K562 (cell line): ENCODE measurements at regions not wholly inside any gene's neighbourhood (a gene's known extent, or its start where the extent isn't known, plus 50 kb on each side); places are given as distances from the start of the nearest gene placed in this dataset.

Experiments
- ATAC-seq: fragments of 200-7000 bp; cut with Tn5 transposase; 3 replicates; pipeline ENCODE4 v1.9.1; 2020; ENCODE audit warnings: moderate library complexity
- BruUV-seq: library from RNA; stranded (reverse); fragments of 400-500 nt; replicated peaks from 2 replicates; lab custom pipeline; 2021; lab: Mats Ljungman, UMichigan
- CTCF ChIA-PET: fragments of 300-600 bp; formaldehyde crosslinking; extraction: SDS; loops from one replicate; lab custom pipeline; 2021; ENCODE audit warnings: low intra/inter-chr PET ratio; lab: Yijun Ruan, JAX
- POLR2A ChIA-PET: fragments of 300-600, 350-650 bp; sonication (Branson Sonifier 250); formaldehyde crosslinking; extraction: SDS; loops from one replicate; lab custom pipeline; 2021; ENCODE audit warnings: antibody characterized with exemption, inconsistent platforms; lab: Yijun Ruan, JAX
- DNase-seq, 4 experiments: peaks; one replicate each; pipeline versions ENCODE4 v3.0.0 to v3.0.0-alpha.2; 2011 to 2018; ENCODE audit warnings: low spot score in 3 of 4, mixed read lengths in 3 of 4; ENCODE audit errors: extremely low read depth in 1 of 4
- FAIRE-seq: peaks from 2 replicates; lab custom pipeline; 2011; peaks lifted over from hg19 to GRCh38; lab: Jason Lieb, UNC
- H2AFZ ChIP-seq: 2 replicates; pipeline ENCODE4 v1.6.0; 2011; ENCODE audit warnings: low read depth, low read length, control low read depth, inconsistent platforms
- H3K27ac ChIP-seq: fragments of 200-600 bp; 3 replicates; pipeline ENCODE4 v1.8.0; 2011; ENCODE audit warnings: low read depth, mild to moderate bottlenecking, control low read depth, inconsistent platforms, low read length, moderate library complexity, mixed read lengths; ENCODE audit errors: extremely low read depth
- H3K27me3 ChIP-seq, 2 experiments: fragments of 300-600 bp in 1 of 2; 2 replicates in 1 of 2; 3 replicates in 1 of 2; pipeline versions ENCODE4 v1.6.0 to v1.8.0; 2011; ENCODE audit warnings: inconsistent platforms in 2 of 2, low read length in 2 of 2, mild to moderate bottlenecking in 1 of 2, mixed read lengths in 1 of 2, moderate library complexity in 1 of 2; ENCODE audit not compliant: control insufficient read depth in 2 of 2, insufficient read depth in 2 of 2
- H3K36me3 ChIP-seq: fragments of 300-600 bp; 3 replicates; pipeline ENCODE4 v1.8.0; 2011; ENCODE audit warnings: mild to moderate bottlenecking, low read length, inconsistent platforms; ENCODE audit not compliant: control insufficient read depth, insufficient read depth
- H3K4me1 ChIP-seq, 2 experiments: fragments of 200-600 bp in 1 of 2; replicated peaks in 1 of 2; 2 replicates in 1 of 2; 3 replicates in 1 of 2; pipeline versions ENCODE4 v1.5.1 to v1.8.0; 2011; ENCODE audit warnings: inconsistent platforms in 2 of 2, low read length in 2 of 2, mild to moderate bottlenecking in 1 of 2, mixed read lengths in 1 of 2, moderate library complexity in 1 of 2; ENCODE audit not compliant: control insufficient read depth in 2 of 2, insufficient read depth in 2 of 2
- H3K4me2 ChIP-seq: 2 replicates; pipeline ENCODE4 v1.6.1; 2011; ENCODE audit warnings: low read length, control low read depth, inconsistent platforms, mixed read lengths; ENCODE audit not compliant: insufficient read depth
- H3K4me3 ChIP-seq: fragments of 200-600 bp; sonication (generic), shearing (Covaris generic); 2 replicates; pipeline ENCODE4 v1.5.1; 2016; ENCODE audit warnings: control low read depth, inconsistent platforms
- H3K79me2 ChIP-seq: fragments of 200-600 bp; 3 replicates; pipeline ENCODE4 v1.8.0; 2011; ENCODE audit warnings: low read length, inconsistent platforms; ENCODE audit not compliant: control insufficient read depth, insufficient read depth
- H3K9ac ChIP-seq, 2 experiments: 2 replicates each; pipeline versions ENCODE4 v1.6.0 to v1.6.1; 2011; ENCODE audit warnings: low read depth in 2 of 2, low read length in 2 of 2, control low read depth in 1 of 2, inconsistent platforms in 1 of 2, mild to moderate bottlenecking in 1 of 2, mixed read lengths in 1 of 2; ENCODE audit not compliant: insufficient read depth in 1 of 2
- H3K9me1 ChIP-seq: one replicate; pipeline ENCODE4 v1.6.0; 2011; ENCODE audit warnings: inconsistent platforms, mild to moderate bottlenecking, low read length, moderate library complexity; ENCODE audit not compliant: control insufficient read depth, insufficient read depth
- H3K9me3 ChIP-seq: replicated peaks from 2 replicates; pipeline ENCODE4 v1.5.1; 2011; ENCODE audit warnings: low read depth, low read length, inconsistent platforms; ENCODE audit not compliant: control insufficient read depth, insufficient read depth
- H4K20me1 ChIP-seq: replicated peaks from 2 replicates; pipeline ENCODE4 v1.6.1; 2011; ENCODE audit warnings: low read length, inconsistent platforms, mixed read lengths; ENCODE audit not compliant: control insufficient read depth, insufficient read depth
- BRCA1 ChIP-seq, 2 experiments: fragments of 450-650 bp in 1 of 2; sonication (generic) in 1 of 2; formaldehyde crosslinking in 1 of 2; IDR thresholded peaks; 2 replicates each; pipeline versions ENCODE4 v1.5.0 to v1.6.1; 2017 to 2020; ENCODE audit warnings: mild to moderate bottlenecking in 1 of 2, missing genetic modification reagents in 1 of 2
- DACH1 ChIP-seq: fragments of 450-650 bp; IDR thresholded peaks from 2 replicates; pipeline ENCODE4 v1.6.1; 2018; ENCODE audit not compliant: partially characterized antibody
- HMGN3 ChIP-seq: IDR thresholded peaks from 2 replicates; pipeline ENCODE4 v1.6.1; 2011; ENCODE audit warnings: borderline replicate concordance, low read depth, mild to moderate bottlenecking, mixed read lengths, low read length; ENCODE audit not compliant: insufficient read length; ENCODE audit errors: extremely low read depth
- HOMEZ ChIP-seq: fragments of 250-450 bp; sonication (Bioruptor Pico); IDR thresholded peaks from 2 replicates; pipeline ENCODE4 v1.4.0; 2020; ENCODE audit warnings: mild to moderate bottlenecking, moderate library complexity
- HOXB6 ChIP-seq: fragments of 250-450 bp; sonication (Bioruptor Pico); IDR thresholded peaks from 2 replicates; pipeline ENCODE4 v1.5.1; 2022; ENCODE audit warnings: mild to moderate bottlenecking, borderline replicate concordance
- MAFK ChIP-seq: IDR thresholded peaks from 2 replicates; pipeline ENCODE4 v1.6.1; 2011; ENCODE audit warnings: low read length, improper control_type of control experiment
- MCM5 ChIP-seq: fragments of 450-650 bp; IDR thresholded peaks from 2 replicates; pipeline ENCODE4 v1.6.1; 2016; ENCODE audit warnings: low read depth
- NR2C1 ChIP-seq, 2 experiments: fragments of 450-650 bp; IDR thresholded peaks; 2 replicates each; pipeline ENCODE4 v1.6.1; 2017; ENCODE audit warnings: mild to moderate bottlenecking in 2 of 2, antibody characterized with exemption in 1 of 2, inconsistent platforms in 1 of 2, missing compliant biosample characterization in 1 of 2, missing genetic modification characterization in 1 of 2
- POU5F1 ChIP-seq: fragments of 150-350 bp; IDR thresholded peaks from 2 replicates; pipeline ENCODE4 v1.6.1; 2014; ENCODE audit warnings: borderline replicate concordance, low read length, low read depth, mild to moderate bottlenecking; ENCODE audit not compliant: partially characterized antibody
- PRMT5 ChIP-seq: sonication (generic); formaldehyde crosslinking; IDR thresholded peaks from 2 replicates; pipeline ENCODE4 v1.5.0; 2020; ENCODE audit warnings: missing genetic modification reagents
- RBM15 ChIP-seq: fragments of 200-400 bp; formaldehyde crosslinking; IDR thresholded peaks from 2 replicates; pipeline ENCODE4 v1.6.1; 2018; ENCODE audit warnings: mild to moderate bottlenecking, low read length, moderate library complexity; ENCODE audit not compliant: insufficient read depth
- SREBF2 ChIP-seq: sonication (generic); formaldehyde crosslinking; IDR thresholded peaks from 2 replicates; pipeline ENCODE4 v1.4.0; 2020; ENCODE audit warnings: mild to moderate bottlenecking, missing genetic modification reagents
- TCF7 ChIP-seq: sonication (generic); IDR thresholded peaks from 2 replicates; pipeline ENCODE4 v1.6.1; 2016; ENCODE audit warnings: antibody characterized with exemption, borderline replicate concordance
- ZC3H8 ChIP-seq: fragments of 450-650 bp; IDR thresholded peaks from 2 replicates; pipeline ENCODE4 v1.6.1; 2017
- ZKSCAN3 ChIP-seq: fragments of 250-450 bp; sonication (Bioruptor Pico); IDR thresholded peaks from 2 replicates; pipeline ENCODE4 v1.4.0; 2020
- ZNF175 ChIP-seq: fragments of 200-800 bp; sonication (Bioruptor generic); IDR thresholded peaks from 2 replicates; pipeline ENCODE4 v1.6.1; 2016; ENCODE audit warnings: low read depth, mild to moderate bottlenecking, missing genetic modification characterization, missing compliant biosample characterization
- ZNF23 ChIP-seq: fragments of 250-450 bp; sonication (Bioruptor Pico); IDR thresholded peaks from 2 replicates; pipeline ENCODE4 v1.4.0; 2020; ENCODE audit warnings: mild to moderate bottlenecking
- ZNF75A ChIP-seq: fragments of 450-650 bp; formaldehyde crosslinking; IDR thresholded peaks from 2 replicates; pipeline ENCODE4 v1.4.0; 2020; ENCODE audit warnings: mild to moderate bottlenecking
- WGBS: fragments of 100-300 bp; shearing (Covaris generic); methylation state at CpG from one replicate; pipeline ENCODE4 v1.1.6; 2016; ENCODE audit warnings: low coverage, mixed read lengths; ENCODE audit not compliant: insufficient coverage; ENCODE audit errors: missing lambda C conversion rate; 5-methylcytosine and 5-hydroxymethylcytosine counted together
- in situ Hi-C: fragments of 300-500 bp; cut with MboI; formaldehyde crosslinking; loops from 4 replicates; pipeline ENCODE4 v1.15.0; 2018; ENCODE audit warnings: inconsistent platforms, mixed read lengths
- intact Hi-C: fragments of 100-400 bp; cut with micrococcal nuclease; formaldehyde crosslinking; loops from 2 replicates; pipeline ENCODE4 v1.14.2; 2022

GRCh38 chr13:79197933-79198332, 208.1 kb downstream of the RBM26 start:
- POLR2A ChIA-PET: no interaction called here
- Histone ChIP-seq H3K4me3 (no peak overlapping the region), H3K36me3 (no peaks in the 10 kb centered on the region), H3K9ac (no peak overlapping the region), H3K9me1 (no peaks in the 10 kb centered on the region), H2AFZ (no peak overlapping the region), H3K4me1 (no peaks in the 10 kb centered on the region), H3K79me2 (no peaks in the 10 kb centered on the region), H3K9me3 (no peaks in the 10 kb centered on the region), H3K27me3 (no peaks in the 10 kb centered on the region), H3K4me2 (no peak overlapping the region), H4K20me1 (no peaks in the 10 kb centered on the region), H3K27ac (no peak overlapping the region)
- intact Hi-C loops: no loop called here
- no TSS peak for BruUV-seq
- in situ Hi-C loops: no loop called here
- TF ChIP-seq HOXB6: no peak
- ATAC-seq (no peak), FAIRE-seq (no peak), DNase-seq (no peak)
- no CpG with 5 or more reads among the region's 2 CpGs for WGBS
- CTCF ChIA-PET: no interaction called here

GRCh38 chr13:79196843-79197242, 209.2 kb downstream of the RBM26 start:
- H3K4me3 ChIP-seq: no peak overlapping the region
- no peaks in the 10 kb centered on the region for H3K9me3 ChIP-seq
- H3K4me2 ChIP-seq: no peak overlapping the region
- ChIA-PET CTCF (no interaction called here), POLR2A (no interaction called here)
- no peaks in the 10 kb centered on the region for H3K9me1 ChIP-seq
- no peaks in the 10 kb centered on the region for H3K79me2 ChIP-seq
- no peaks in the 10 kb centered on the region for H3K4me1 ChIP-seq
- in situ Hi-C loops: no loop called here
- intact Hi-C loops: no loop called here
- DNase-seq (no peak), FAIRE-seq (no peak), ATAC-seq (no peak)
- H3K27ac ChIP-seq: no peak overlapping the region
- no peak overlapping the region for H2AFZ ChIP-seq
- WGBS: 0% methylated on average over 2 of the region's 3 CpGs
- no peaks in the 10 kb centered on the region for H3K27me3 ChIP-seq
- H3K36me3 ChIP-seq: no peaks in the 10 kb centered on the region
- BruUV-seq: no TSS peak
- no peak overlapping the region for H3K9ac ChIP-seq
- no peaks in the 10 kb centered on the region for H4K20me1 ChIP-seq
- TF ChIP-seq MCM5: no peak
- no peak for TF ChIP-seq DACH1
- no peak for TF ChIP-seq RBM15
- no peak for TF ChIP-seq PRMT5
- TF ChIP-seq MAFK: no peak
- no peak for TF ChIP-seq HMGN3
- TF ChIP-seq POU5F1: no peak
- no peak for TF ChIP-seq ZNF75A (CRISPR knock-in tag)
- TF ChIP-seq ZNF175 (CRISPR knock-in tag): no peak
- no peak for TF ChIP-seq HOMEZ
- no peak for TF ChIP-seq ZKSCAN3 (CRISPR knock-in tag)
- TF ChIP-seq ZC3H8: no peak
- no peak for TF ChIP-seq SREBF2
- TF ChIP-seq BRCA1 (IDR thresholded peaks at IDR 0.05): no peak
- TF ChIP-seq BRCA1 (CRISPR knock-in tag; IDR thresholded peaks at IDR 0.05): no peak
- TF ChIP-seq ZNF23 (CRISPR knock-in tag): no peak
- TF ChIP-seq TCF7: no peak
- no peak for TF ChIP-seq NR2C1 (IDR thresholded peaks at IDR 0.05)
- TF ChIP-seq NR2C1 (tag; IDR thresholded peaks at IDR 0.05): no peak
